SJSA1 (cell line): ENCODE measurements at regions not wholly inside any gene's neighbourhood (a gene's known extent, or its start where the extent isn't known, plus 50 kb on each side); places are given as distances from the start of the nearest gene placed in this dataset.
A peak's percentile ranks its signal among the peaks of the same experiment; 100 is the strongest.
"Not testable (repeated sequence)": the region's sequence is repeated elsewhere in the genome, so short reads cannot be mapped to it uniquely, and the experiment has no call there.

Experiments
- DNase-seq, 2 experiments: peaks; one replicate each; pipeline ENCODE4 v3.0.0-alpha.2; 2015 to 2020; ENCODE audit warnings: low spot score in 2 of 2, low read depth in 1 of 2
- H3K27ac ChIP-seq: fragments of 250-450 bp; sonication (Bioruptor Pico); 2 replicates; pipeline ENCODE4 v1.5.1; 2020; ENCODE audit warnings: mild to moderate bottlenecking, moderate library complexity
- H3K27me3 ChIP-seq: fragments of 250-450 bp; sonication (Bioruptor Pico); replicated peaks from 2 replicates; pipeline ENCODE4 v1.5.1; 2020; ENCODE audit warnings: mild to moderate bottlenecking, moderate library complexity
- H3K36me3 ChIP-seq: fragments of 250-450 bp; sonication (Bioruptor Pico); 2 replicates; pipeline ENCODE4 v1.5.1; 2020; ENCODE audit warnings: mild to moderate bottlenecking
- H3K4me1 ChIP-seq: fragments of 250-450 bp; sonication (Bioruptor Pico); replicated peaks from 2 replicates; pipeline ENCODE4 v1.6.1; 2021; ENCODE audit warnings: mild to moderate bottlenecking
- H3K4me3 ChIP-seq: fragments of 250-450 bp; sonication (Bioruptor Pico); 2 replicates; pipeline ENCODE4 v1.5.1; 2020; ENCODE audit warnings: mild to moderate bottlenecking
- H3K9me3 ChIP-seq: fragments of 250-450 bp; sonication (Bioruptor Pico); replicated peaks from 2 replicates; pipeline ENCODE4 v1.5.1; 2020; ENCODE audit warnings: mild to moderate bottlenecking

- H3K36me3 ChIP-seq, H3K27me3 ChIP-seq, H3K27ac ChIP-seq, H3K4me3 ChIP-seq, H3K9me3 ChIP-seq, H3K4me1 ChIP-seq, DNase-seq: not testable (repeated sequence)
Measured at GRCh38 chr2:88988617-88989016, 297.1 kb downstream of the RPIA start.

- not testable (repeated sequence) for H3K9me3 ChIP-seq, H3K27me3 ChIP-seq, H3K4me3 ChIP-seq, H3K36me3 ChIP-seq, H3K4me1 ChIP-seq, H3K27ac ChIP-seq, DNase-seq
Measured at GRCh38 chr2:88992819-88993218, 301.3 kb downstream of the RPIA start.

- H3K4me3 ChIP-seq, H3K9me3 ChIP-seq, H3K4me1 ChIP-seq, H3K36me3 ChIP-seq, H3K27ac ChIP-seq, DNase-seq, H3K27me3 ChIP-seq: not testable (repeated sequence)
Measured at GRCh38 chr2:88994856-88995255, 303.4 kb downstream of the RPIA start.

- not testable (repeated sequence) for H3K27me3 ChIP-seq, H3K36me3 ChIP-seq, H3K9me3 ChIP-seq, H3K4me3 ChIP-seq, H3K27ac ChIP-seq, DNase-seq, H3K4me1 ChIP-seq
Measured at GRCh38 chr2:88996588-88996987, 305.1 kb downstream of the RPIA start.

GRCh38 chr2:88999365-88999764 is 307.9 kb downstream of the RPIA start:
- no peaks in the 10 kb centered on the region for H3K36me3 ChIP-seq
- H3K9me3 ChIP-seq: no peaks in the 10 kb centered on the region
- no peaks in the 10 kb centered on the region for H3K4me1 ChIP-seq
- no peak overlapping the region for H3K27ac ChIP-seq
- no peak overlapping the region for H3K4me3 ChIP-seq
- no peak for DNase-seq
- H3K27me3 ChIP-seq: no peaks in the 10 kb centered on the region

GRCh38 chr2:89000235-89000634 is 308.8 kb downstream of the RPIA start:
- no peaks in the 10 kb centered on the region for H3K36me3 ChIP-seq

GRCh38 chr2:89004238-89004637 is 312.8 kb downstream of the RPIA start:
- not testable (repeated sequence) for H3K27ac ChIP-seq, H3K9me3 ChIP-seq, H3K4me1 ChIP-seq, H3K27me3 ChIP-seq, DNase-seq, H3K36me3 ChIP-seq, H3K4me3 ChIP-seq

More at GRCh38 chr2:89000235-89000634, 308.8 kb downstream of the RPIA start:
- Histone ChIP-seq H3K4me1 (no peaks in the 10 kb centered on the region), H3K9me3 (no peaks in the 10 kb centered on the region), H3K27me3 (no peaks in the 10 kb centered on the region), H3K4me3 (no peak overlapping the region), H3K27ac (no peak overlapping the region)
- DNase-seq: no peak

GRCh38 chr2:89020566-89020965 is 329.1 kb downstream of the RPIA start:
- not testable (repeated sequence) for H3K36me3 ChIP-seq, H3K4me3 ChIP-seq, DNase-seq

GRCh38 chr2:89026296-89026695 is 334.8 kb downstream of the RPIA start:
- H3K27ac ChIP-seq, H3K36me3 ChIP-seq: not testable (repeated sequence)

More at GRCh38 chr2:89020566-89020965, 329.1 kb downstream of the RPIA start:
- not testable (repeated sequence) for H3K9me3 ChIP-seq, H3K27ac ChIP-seq, H3K4me1 ChIP-seq, H3K27me3 ChIP-seq

GRCh38 chr2:89027115-89027514 is 335.6 kb downstream of the RPIA start:
- not testable (repeated sequence) for DNase-seq, H3K9me3 ChIP-seq, H3K36me3 ChIP-seq, H3K4me1 ChIP-seq, H3K27me3 ChIP-seq, H3K4me3 ChIP-seq, H3K27ac ChIP-seq

More at GRCh38 chr2:89026296-89026695, 334.8 kb downstream of the RPIA start:
- H3K4me3 ChIP-seq, H3K4me1 ChIP-seq, DNase-seq, H3K27me3 ChIP-seq, H3K9me3 ChIP-seq: not testable (repeated sequence)

GRCh38 chr2:89027536-89027935 is 336.1 kb downstream of the RPIA start:
- not testable (repeated sequence) for H3K4me3 ChIP-seq, H3K4me1 ChIP-seq, H3K36me3 ChIP-seq, H3K27me3 ChIP-seq, H3K27ac ChIP-seq, H3K9me3 ChIP-seq, DNase-seq

GRCh38 chr2:89029257-89029656 is 337.8 kb downstream of the RPIA start:
- not testable (repeated sequence) for DNase-seq, H3K27me3 ChIP-seq, H3K36me3 ChIP-seq, H3K4me1 ChIP-seq, H3K4me3 ChIP-seq, H3K9me3 ChIP-seq, H3K27ac ChIP-seq

GRCh38 chr2:89048138-89049066 is 356.9 kb downstream of the RPIA start:
- H3K36me3 ChIP-seq, H3K27ac ChIP-seq, H3K9me3 ChIP-seq, H3K27me3 ChIP-seq, H3K4me3 ChIP-seq, H3K4me1 ChIP-seq: not testable (repeated sequence)
- DNase-seq: peak in 1 of 2 experiments; percentile 14

GRCh38 chr2:89058616-89059015 is 367.1 kb downstream of the RPIA start:
- not testable (repeated sequence) for H3K27me3 ChIP-seq, H3K36me3 ChIP-seq, H3K4me3 ChIP-seq, H3K9me3 ChIP-seq, DNase-seq, H3K27ac ChIP-seq, H3K4me1 ChIP-seq

GRCh38 chr2:89061174-89061573 is 369.7 kb downstream of the RPIA start:
- H3K27ac ChIP-seq, H3K36me3 ChIP-seq, H3K4me1 ChIP-seq, DNase-seq, H3K9me3 ChIP-seq, H3K4me3 ChIP-seq, H3K27me3 ChIP-seq: not testable (repeated sequence)
